Caco-2 (cell line): ENCODE measurements at regions not wholly inside any gene's neighbourhood (a gene's known extent, or its start where the extent isn't known, plus 50 kb on each side); places are given as distances from the start of the nearest gene placed in this dataset.
"Not testable (repeated sequence)": the region's sequence is repeated elsewhere in the genome, so short reads cannot be mapped to it uniquely, and the experiment has no call there.

Experiments used
- BruUV-seq: library from RNA; stranded (reverse); fragments of 400-500 nt; replicated peaks from 2 replicates; lab custom pipeline; 2021; lab: Mats Ljungman, UMichigan
- CTCF ChIA-PET: fragments of 300-600 bp; sonication (Branson Sonifier 250); formaldehyde crosslinking; loops from one replicate; lab custom pipeline; 2022; ENCODE audit warnings: antibody characterized with exemption; lab: Charles Lee
- POLR2A ChIA-PET: fragments of 300-600 bp; sonication (Branson Sonifier 250); formaldehyde crosslinking; loops from one replicate; lab custom pipeline; 2022; ENCODE audit warnings: antibody characterized with exemption; lab: Charles Lee
- DNase-seq, 2 experiments: peaks; one replicate each; pipeline versions ENCODE4 v3.0.0 to v3.0.0-alpha.2; 2020 to 2022
- H3K27me3 ChIP-seq: replicated peaks from 2 replicates; pipeline ENCODE4 v1.6.0; 2011; ENCODE audit warnings: low read length; ENCODE audit not compliant: control insufficient read depth, insufficient read depth
- H3K36me3 ChIP-seq: 2 replicates; pipeline ENCODE4 v1.5.1; 2011; ENCODE audit warnings: low read length; ENCODE audit not compliant: control insufficient read depth, insufficient read depth
- H3K4me1 ChIP-seq: fragments of 250-450 bp; sonication (Bioruptor Pico); 2 replicates; pipeline ENCODE4 v1.5.1; 2020; ENCODE audit warnings: mild to moderate bottlenecking
- H3K4me3 ChIP-seq: 2 replicates; pipeline ENCODE4 v1.5.1; 2011; ENCODE audit warnings: low read depth, mild to moderate bottlenecking, control low read depth, low read length
- H3K9me3 ChIP-seq: fragments of 250-450 bp; sonication (Bioruptor Pico); 2 replicates; pipeline ENCODE4 v1.5.1; 2020; ENCODE audit warnings: mild to moderate bottlenecking, moderate library complexity
- H3K27ac Mint-ChIP-seq: one replicate; pipeline ENCODE4 v1.8.0; 2022; ENCODE audit warnings: mixed read lengths; ENCODE audit not compliant: unreplicated experiment
- H3K27me3 Mint-ChIP-seq: one replicate; pipeline ENCODE4 v1.8.0; 2022; ENCODE audit warnings: mixed read lengths; ENCODE audit not compliant: insufficient read depth, unreplicated experiment
- H3K36me3 Mint-ChIP-seq: one replicate; pipeline ENCODE4 v1.8.0; 2022; ENCODE audit warnings: mild to moderate bottlenecking, mixed read lengths; ENCODE audit not compliant: insufficient read depth, unreplicated experiment
- H3K4me1 Mint-ChIP-seq: one replicate; pipeline ENCODE4 v1.8.0; 2022; ENCODE audit warnings: low read depth, mixed read lengths; ENCODE audit not compliant: unreplicated experiment
- H3K4me3 Mint-ChIP-seq: one replicate; pipeline ENCODE4 v1.8.0; 2022; ENCODE audit warnings: mild to moderate bottlenecking, moderate library complexity, mixed read lengths; ENCODE audit not compliant: unreplicated experiment
- H3K9me3 Mint-ChIP-seq: one replicate; pipeline ENCODE4 v1.8.0; 2022; ENCODE audit warnings: mixed read lengths; ENCODE audit not compliant: unreplicated experiment
- intact Hi-C: fragments of 100-400 bp; cut with micrococcal nuclease; formaldehyde crosslinking; loops from one replicate; pipeline ENCODE4 v1.10.0; 2022; ENCODE audit not compliant: unreplicated experiment
- TF ChIP-seq, protein P1 (sequence below), 2 experiments: fragments of 200-600 bp in 1 of 2; IDR thresholded peaks; 1 replicate in 1 of 2; 2 replicates in 1 of 2; pipeline versions ENCODE4 v1.5.1 to v1.8.0; 2011 to 2022; ENCODE audit warnings: antibody characterized with exemption in 1 of 2, control low read depth in 1 of 2, inconsistent platforms in 1 of 2, low read depth in 1 of 2, low read length in 1 of 2, mild to moderate bottlenecking in 1 of 2, moderate library complexity in 1 of 2; ENCODE audit not compliant: insufficient read depth in 1 of 2, severe bottlenecking in 1 of 2, unreplicated experiment in 1 of 2

DNA sequence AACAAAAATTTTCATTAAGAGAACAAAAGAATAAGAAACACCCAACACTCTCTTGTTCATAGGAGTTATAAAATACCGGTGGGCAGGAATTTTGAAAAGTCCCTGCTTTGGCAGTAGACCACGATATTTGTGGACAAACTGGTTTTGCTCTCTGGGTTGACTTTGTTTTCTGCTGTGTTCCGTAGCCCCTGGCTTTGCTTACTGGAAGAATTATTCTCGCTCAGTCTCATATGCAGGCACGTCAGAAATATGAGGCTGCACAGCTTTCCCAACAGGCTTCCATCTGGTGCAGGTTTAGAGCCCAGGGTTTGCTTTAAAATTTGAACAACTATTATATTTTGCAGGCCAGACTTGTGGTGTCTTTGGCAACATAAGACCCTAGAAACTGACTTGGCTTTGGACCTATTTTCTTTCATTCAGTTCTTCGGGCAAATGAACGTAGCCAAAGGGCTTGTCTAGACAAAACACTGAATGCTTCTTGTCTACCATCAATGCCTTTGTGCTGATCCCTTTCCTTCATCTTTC is 2012.6 kb downstream of the PCDH9 start:
- ChIA-PET CTCF (no interaction called here), POLR2A (no interaction called here)
- Mint-ChIP-seq H3K27ac (no peak overlapping the region), H3K9me3 (peaks cover 10% of the 10 kb centered on the region), H3K4me1 (no peaks in the 10 kb centered on the region), H3K36me3 (no peaks in the 10 kb centered on the region), H3K4me3 (no peak overlapping the region), H3K27me3 (no peaks in the 10 kb centered on the region)
- 0 out of 2 replicates have a peak, but pooled peaks cover 3% of the 10 kb centered on the region for H3K9me3 ChIP-seq
- H3K36me3 ChIP-seq: no peaks in the 10 kb centered on the region
- no peaks in the 10 kb centered on the region for H3K27me3 ChIP-seq
- no peak overlapping the region for H3K4me3 ChIP-seq
- H3K4me1 ChIP-seq: no peaks in the 10 kb centered on the region
- DNase-seq: no peak
- no TSS peak for BruUV-seq
- TF ChIP-seq, protein P1, sequence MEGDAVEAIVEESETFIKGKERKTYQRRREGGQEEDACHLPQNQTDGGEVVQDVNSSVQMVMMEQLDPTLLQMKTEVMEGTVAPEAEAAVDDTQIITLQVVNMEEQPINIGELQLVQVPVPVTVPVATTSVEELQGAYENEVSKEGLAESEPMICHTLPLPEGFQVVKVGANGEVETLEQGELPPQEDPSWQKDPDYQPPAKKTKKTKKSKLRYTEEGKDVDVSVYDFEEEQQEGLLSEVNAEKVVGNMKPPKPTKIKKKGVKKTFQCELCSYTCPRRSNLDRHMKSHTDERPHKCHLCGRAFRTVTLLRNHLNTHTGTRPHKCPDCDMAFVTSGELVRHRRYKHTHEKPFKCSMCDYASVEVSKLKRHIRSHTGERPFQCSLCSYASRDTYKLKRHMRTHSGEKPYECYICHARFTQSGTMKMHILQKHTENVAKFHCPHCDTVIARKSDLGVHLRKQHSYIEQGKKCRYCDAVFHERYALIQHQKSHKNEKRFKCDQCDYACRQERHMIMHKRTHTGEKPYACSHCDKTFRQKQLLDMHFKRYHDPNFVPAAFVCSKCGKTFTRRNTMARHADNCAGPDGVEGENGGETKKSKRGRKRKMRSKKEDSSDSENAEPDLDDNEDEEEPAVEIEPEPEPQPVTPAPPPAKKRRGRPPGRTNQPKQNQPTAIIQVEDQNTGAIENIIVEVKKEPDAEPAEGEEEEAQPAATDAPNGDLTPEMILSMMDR (IDR thresholded peaks at IDR 0.05; ENCODE audit: insufficient read depth in 1 of 2, low read depth in 1 of 2, low read length in 1 of 2, severe bottlenecking in 1 of 2, unreplicated experiment in 1 of 2): no peak
- intact Hi-C loops: no loop called here

DNA sequence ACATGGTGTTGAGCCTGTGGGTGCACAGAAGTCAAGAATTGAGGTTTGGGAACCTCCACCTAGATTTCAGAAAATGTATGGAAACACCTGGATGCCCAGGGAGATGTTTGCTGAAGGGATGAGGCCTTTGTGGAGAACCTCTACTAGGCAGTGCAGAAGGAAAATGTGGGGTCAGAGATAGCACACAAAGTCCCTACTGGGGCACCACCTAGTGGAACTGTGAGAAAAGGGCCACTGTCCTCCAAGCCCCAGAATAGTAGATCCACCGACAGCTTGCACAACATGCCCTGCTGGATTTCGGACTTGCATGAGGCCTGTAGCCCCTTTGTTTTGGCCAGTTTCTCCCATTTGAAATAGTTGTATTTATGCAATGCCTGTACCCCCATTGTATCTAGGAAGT is 2027.3 kb downstream of the PCDH9 start:
- H3K27ac Mint-ChIP-seq, H3K4me3 ChIP-seq, H3K4me3 Mint-ChIP-seq, H3K27me3 Mint-ChIP-seq, H3K36me3 Mint-ChIP-seq, BruUV-seq, CTCF ChIA-PET, POLR2A ChIA-PET, H3K27me3 ChIP-seq, H3K4me1 Mint-ChIP-seq, H3K36me3 ChIP-seq, intact Hi-C loops, H3K4me1 ChIP-seq: not testable (repeated sequence)
- peaks cover 21% of the 10 kb centered on the region for H3K9me3 Mint-ChIP-seq
- peak in 1 of 2 experiments; percentile 4 for DNase-seq
- TF ChIP-seq, protein P1 (IDR thresholded peaks at IDR 0.05; ENCODE audit: insufficient read depth in 1 of 2, low read depth in 1 of 2, low read length in 1 of 2, severe bottlenecking in 1 of 2, unreplicated experiment in 1 of 2): peak in 1 of 2 experiments; percentile 5
- peaks cover 13% of the 10 kb centered on the region; the same call in 1 of the 2 replicates for H3K9me3 ChIP-seq

DNA sequence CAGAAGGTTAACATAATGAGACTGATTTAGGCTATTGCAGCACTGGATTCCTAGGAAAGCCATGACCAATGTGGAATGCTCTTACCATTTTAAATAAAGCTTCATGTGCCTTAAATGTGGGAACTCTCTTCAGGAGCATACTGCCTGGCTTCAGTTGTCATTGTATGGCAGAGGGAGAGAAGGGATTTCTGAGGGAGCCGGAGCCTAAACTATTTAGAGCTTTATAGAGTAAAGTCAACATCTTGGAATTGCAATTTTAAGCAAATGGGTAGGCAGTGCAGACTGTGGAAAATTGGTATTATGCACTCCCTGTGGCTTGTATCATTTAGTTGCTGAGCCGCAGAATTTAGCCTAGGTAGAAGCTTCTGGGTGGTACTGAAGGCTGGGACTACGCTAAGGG is 2041.4 kb downstream of the PCDH9 start:
- Mint-ChIP-seq H3K36me3 (no peaks in the 10 kb centered on the region), H3K9me3 (no peaks in the 10 kb centered on the region), H3K27ac (no peak overlapping the region)

More for the DNA sequence above, 2041.4 kb downstream of the PCDH9 start:
- BruUV-seq: no TSS peak
- Mint-ChIP-seq H3K27me3 (no peaks in the 10 kb centered on the region), H3K4me1 (no peaks in the 10 kb centered on the region), H3K4me3 (no peak overlapping the region)
- ChIA-PET CTCF (no interaction called here), POLR2A (no interaction called here)
- Histone ChIP-seq H3K4me1 (no peaks in the 10 kb centered on the region), H3K9me3 (no peaks in the 10 kb centered on the region), H3K4me3 (no peak overlapping the region), H3K36me3 (no peaks in the 10 kb centered on the region), H3K27me3 (no peaks in the 10 kb centered on the region)
- intact Hi-C loops: no loop called here
- DNase-seq: no peak
- TF ChIP-seq, protein P1 (IDR thresholded peaks at IDR 0.05; ENCODE audit: insufficient read depth in 1 of 2, low read depth in 1 of 2, low read length in 1 of 2, severe bottlenecking in 1 of 2, unreplicated experiment in 1 of 2): no peak
